ENCODE measurements at regions not wholly inside any gene's neighbourhood (a gene's known extent, or its start where the extent isn't known, plus 50 kb on each side); places are given as distances from the start of the nearest gene placed in this dataset.

- Histone ChIP-seq H3K36me3 (no peaks in the 10 kb centered on the region), H3K4me3 (no peak overlapping the region), H3K27me3 (peaks cover 13% of the 10 kb centered on the region), H3K4me1 (peaks cover 4% of the 10 kb centered on the region), H3K9me3 (no peaks in the 10 kb centered on the region), H3K27ac (no peak overlapping the region)
- WGBS = 86% methylated on average over 6 of the region's 6 CpGs
- peak in 1 of 2 donors; percentile 60 for DNase-seq (ENCODE audit: low spot score in 2 of 2)
- TF ChIP-seq POLR2A (IDR thresholded peaks at IDR 0.05) = no peak
- no peak for TF ChIP-seq POLR2AphosphoS5 (IDR thresholded peaks at IDR 0.05)
- no peak for TF ChIP-seq EP300 (IDR thresholded peaks at IDR 0.05)
- TF ChIP-seq CTCF (IDR thresholded peaks at IDR 0.05) = no peak
Observed at GRCh38 chr12:131403676-131404075, 307.2 kb upstream of the SFSWAP start.

- Histone ChIP-seq H3K27ac (no peak overlapping the region), H3K4me3 (no peak overlapping the region), H3K27me3 (peaks cover 13% of the 10 kb centered on the region), H3K9me3 (no peaks in the 10 kb centered on the region), H3K36me3 (no peaks in the 10 kb centered on the region), H3K4me1 (peaks cover 4% of the 10 kb centered on the region)
- TF ChIP-seq EP300 (IDR thresholded peaks at IDR 0.05) (no peak), CTCF (IDR thresholded peaks at IDR 0.05) (no peak), POLR2A (IDR thresholded peaks at IDR 0.05) (no peak), POLR2AphosphoS5 (IDR thresholded peaks at IDR 0.05) (no peak)
- WGBS = 89% methylated on average over 3 of the region's 3 CpGs
- DNase-seq (ENCODE audit: low spot score in 2 of 2) = no peak
Observed at GRCh38 chr12:131404705-131405104, 306.2 kb upstream of the SFSWAP start.

- 61% methylated on average over 14 of the region's 15 CpGs for WGBS
Observed at GRCh38 chr12:131407221-131408035, 303.5 kb upstream of the SFSWAP start.

GRCh38 chr12:131408036-131408365 lies 302.9 kb upstream of the SFSWAP start:
- Histone ChIP-seq H3K27me3 (peaks cover 20% of the 10 kb centered on the region), H3K36me3 (no peaks in the 10 kb centered on the region), H3K9me3 (no peaks in the 10 kb centered on the region), H3K27ac (no peak overlapping the region), H3K4me3 (no peak overlapping the region), H3K4me1 (no peaks in the 10 kb centered on the region)
- no peak for DNase-seq (ENCODE audit: low spot score in 2 of 2)
- TF ChIP-seq POLR2A (IDR thresholded peaks at IDR 0.05) (no peak), CTCF (IDR thresholded peaks at IDR 0.05) (no peak), EP300 (IDR thresholded peaks at IDR 0.05) (no peak), POLR2AphosphoS5 (IDR thresholded peaks at IDR 0.05) (no peak)
- WGBS = no CpG with 5 or more reads among the region's 6 CpGs

More at GRCh38 chr12:131407221-131408035, 303.5 kb upstream of the SFSWAP start:
- H3K27me3 ChIP-seq = peaks cover 15% of the 10 kb centered on the region
- H3K27ac ChIP-seq = no peak overlapping the region
- DNase-seq (ENCODE audit: low spot score in 2 of 2) = peak in 1 of 2 donors; percentile 74
- peaks cover 1% of the 10 kb centered on the region for H3K4me1 ChIP-seq
- H3K4me3 ChIP-seq = no peak overlapping the region
- H3K36me3 ChIP-seq = no peaks in the 10 kb centered on the region
- TF ChIP-seq POLR2A (IDR thresholded peaks at IDR 0.05) (no peak), CTCF (IDR thresholded peaks at IDR 0.05) (no peak), POLR2AphosphoS5 (IDR thresholded peaks at IDR 0.05) (no peak), EP300 (IDR thresholded peaks at IDR 0.05) (no peak)
- H3K9me3 ChIP-seq = no peaks in the 10 kb centered on the region

- no peak overlapping the region for H3K27ac ChIP-seq
- H3K36me3 ChIP-seq = no peaks in the 10 kb centered on the region
- no peak overlapping the region for H3K4me3 ChIP-seq
- no peaks in the 10 kb centered on the region for H3K4me1 ChIP-seq
- TF ChIP-seq POLR2AphosphoS5 (IDR thresholded peaks at IDR 0.05) (no peak), CTCF (IDR thresholded peaks at IDR 0.05) (no peak), EP300 (IDR thresholded peaks at IDR 0.05) (no peak), POLR2A (IDR thresholded peaks at IDR 0.05) (no peak)
- no peaks in the 10 kb centered on the region for H3K9me3 ChIP-seq
- WGBS = 81% methylated on average over 5 of the region's 5 CpGs
- no peak for DNase-seq (ENCODE audit: low spot score in 2 of 2)
- H3K27me3 ChIP-seq = peaks cover 25% of the 10 kb centered on the region
Observed at GRCh38 chr12:131408484-131408883, 302.4 kb upstream of the SFSWAP start.

Measured in suprapubic skin (tissue), 4 donors.